GM10847 (cell line): ENCODE measurements at regions not wholly inside any gene's neighbourhood (a gene's known extent, or its start where the extent isn't known, plus 50 kb on each side); places are given as distances from the start of the nearest gene placed in this dataset.

Source experiments
- POLR2A ChIP-seq: IDR thresholded peaks from 2 replicates; pipeline ENCODE4 v1.6.1; 2011; ENCODE audit not compliant: insufficient read length; ENCODE audit errors: extremely low read depth

DNA sequence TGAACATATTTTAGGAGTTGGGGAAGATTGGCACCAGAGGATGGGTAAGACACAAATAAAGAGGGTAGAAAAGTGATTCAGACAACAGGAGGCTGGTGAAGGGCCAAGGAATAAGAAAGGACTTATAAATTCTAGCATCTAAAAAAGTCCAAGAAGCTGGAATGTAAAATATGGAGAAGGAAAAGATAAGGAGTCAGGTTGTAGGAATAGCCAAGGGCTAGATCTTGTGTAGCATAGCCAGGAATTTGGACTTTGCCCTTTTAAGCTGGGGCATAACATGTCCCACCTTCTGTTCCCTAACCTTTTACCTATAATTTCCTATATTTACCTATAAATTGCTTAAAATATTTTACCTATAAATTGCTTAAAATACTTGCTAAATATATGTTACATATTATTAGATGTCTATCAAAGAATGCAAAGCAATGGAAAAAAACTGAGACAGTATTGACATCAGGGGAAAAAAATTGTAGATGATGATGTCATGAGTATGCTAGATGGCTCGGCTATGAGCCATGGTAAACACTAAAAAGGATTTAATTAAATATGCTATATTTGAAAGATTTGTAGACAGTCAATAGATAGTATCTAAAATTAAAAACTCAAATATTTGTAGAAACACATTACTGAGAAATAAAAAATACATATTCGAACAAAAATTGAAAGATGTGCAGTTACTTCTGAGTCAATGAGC lies 99.7 kb upstream of the PLEKHG7 start:
- no peak for TF ChIP-seq POLR2A

DNA sequence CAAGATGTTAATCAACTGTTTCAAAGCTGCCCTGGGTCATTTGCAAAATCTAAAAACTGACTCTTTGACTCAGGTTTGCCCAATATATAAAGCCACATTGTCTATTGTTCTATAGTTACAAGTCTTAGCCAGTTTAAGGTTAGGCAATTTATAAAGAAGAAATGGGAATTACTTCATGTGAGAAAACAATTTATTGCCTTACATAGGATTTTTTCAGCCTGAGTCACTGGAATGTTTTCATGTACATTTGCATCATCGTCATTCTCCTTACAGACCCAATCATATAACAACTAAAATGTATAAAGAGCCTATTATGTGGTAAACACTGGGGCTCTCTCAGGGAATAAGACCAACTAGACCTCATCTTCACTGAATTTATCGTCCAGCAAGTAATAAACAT lies 100.3 kb upstream of the PLEKHG7 start:
- no peak for TF ChIP-seq POLR2A

- no peak for TF ChIP-seq POLR2A
Measured at GRCh38 chr12:92601680-92602079, 101.1 kb upstream of the PLEKHG7 start.

DNA sequence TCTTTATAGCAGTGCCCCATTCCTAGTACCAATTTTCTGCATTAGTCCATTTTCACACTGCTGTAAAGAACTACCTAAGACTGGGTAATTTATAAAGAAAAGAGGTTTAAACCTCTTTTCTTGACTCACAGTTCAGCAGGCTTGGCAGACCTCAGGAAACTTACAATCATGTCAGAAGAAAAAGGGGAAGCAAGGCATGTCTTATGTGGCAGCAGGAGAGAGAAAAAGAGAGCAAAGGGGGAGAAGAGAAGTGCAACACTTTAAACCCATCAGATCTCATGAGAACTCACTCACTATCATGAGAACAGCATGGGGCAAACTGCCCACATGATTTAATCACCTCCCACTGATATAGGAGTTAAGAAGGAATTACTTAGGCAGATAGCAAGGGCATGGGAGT lies 101.6 kb upstream of the PLEKHG7 start:
- TF ChIP-seq POLR2A, result no peak

DNA sequence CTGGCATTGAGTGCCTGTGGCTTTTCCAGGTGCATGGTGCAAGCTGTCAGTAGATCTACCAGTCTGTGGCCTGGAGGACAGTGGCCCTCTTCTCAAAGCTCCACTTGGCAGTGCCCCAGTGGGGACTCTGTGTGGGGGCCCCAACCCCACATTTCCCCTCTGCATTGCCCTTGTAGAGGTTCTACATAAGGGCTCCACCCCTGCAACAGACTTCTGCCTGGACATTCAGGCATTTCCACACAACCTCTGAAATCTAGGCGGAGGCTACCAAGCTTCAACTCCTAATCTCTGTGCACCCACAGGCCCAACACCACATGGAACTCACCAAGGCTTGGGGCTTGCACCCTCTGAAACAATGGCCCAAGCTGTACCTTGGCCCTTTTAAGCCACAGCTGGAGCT lies 102.7 kb upstream of the PLEKHG7 start:
- TF ChIP-seq POLR2A, result no peak

DNA sequence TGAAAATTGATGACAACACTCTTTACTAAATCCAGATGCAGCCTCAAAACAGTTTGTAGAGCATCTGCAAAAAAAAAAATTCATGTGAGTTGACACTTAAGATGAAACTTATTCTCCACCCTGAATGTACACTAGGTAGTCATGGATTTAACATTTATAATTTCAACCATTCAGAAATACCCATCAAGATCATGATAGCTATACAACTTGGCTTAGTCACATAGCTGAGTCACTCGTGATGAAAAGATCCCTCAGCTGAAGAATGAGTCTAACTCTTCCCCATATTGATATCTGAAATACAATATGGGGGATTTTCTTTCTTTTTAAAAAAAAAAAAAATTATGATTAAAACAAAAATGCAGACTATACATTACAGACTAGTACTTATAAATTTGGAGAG lies 104.8 kb upstream of the PLEKHG7 start:
- no peak for TF ChIP-seq POLR2A

DNA sequence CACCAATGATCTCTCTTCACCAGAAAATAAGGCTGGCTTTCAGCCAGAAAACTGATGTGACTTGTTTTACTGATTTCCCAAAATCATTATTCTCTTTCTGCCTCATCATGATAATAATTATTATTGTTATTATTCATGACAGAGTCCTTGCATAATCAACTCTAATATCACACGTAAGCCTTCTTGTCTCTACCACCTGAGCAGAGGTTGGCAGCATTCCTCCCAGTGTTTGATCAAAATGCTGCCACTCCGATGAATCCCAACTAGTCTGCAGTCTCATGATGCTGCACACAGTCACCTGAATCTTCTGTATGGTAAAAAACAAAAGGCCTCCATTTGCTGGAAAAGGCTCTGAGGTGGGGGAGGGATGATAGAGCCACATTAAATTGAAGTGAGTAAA lies 105.7 kb upstream of the PLEKHG7 start:
- no peak for TF ChIP-seq POLR2A

DNA sequence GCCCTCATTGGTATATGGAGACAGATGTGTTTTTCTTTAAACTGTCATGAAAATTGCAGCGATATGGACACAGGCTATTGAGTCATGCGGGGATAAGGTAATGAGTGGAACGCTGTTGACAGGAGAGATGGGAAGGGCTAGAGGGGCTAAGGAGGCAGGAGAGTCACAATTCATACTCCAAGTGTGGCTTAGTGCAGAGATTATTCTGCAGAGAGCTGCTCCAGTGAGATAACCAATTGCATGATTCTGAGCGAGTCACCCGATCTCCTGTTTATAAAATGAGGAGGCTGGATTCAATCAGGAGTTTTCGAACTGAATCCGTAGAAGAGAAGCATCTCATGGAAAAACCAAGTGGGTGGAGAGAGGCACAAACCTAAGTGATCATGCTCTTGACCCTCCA lies 106.4 kb upstream of the PLEKHG7 start:
- no peak for TF ChIP-seq POLR2A

- TF ChIP-seq POLR2A, result no peak
Measured at GRCh38 chr12:92595663-92596062, 107.1 kb upstream of the PLEKHG7 start.

DNA sequence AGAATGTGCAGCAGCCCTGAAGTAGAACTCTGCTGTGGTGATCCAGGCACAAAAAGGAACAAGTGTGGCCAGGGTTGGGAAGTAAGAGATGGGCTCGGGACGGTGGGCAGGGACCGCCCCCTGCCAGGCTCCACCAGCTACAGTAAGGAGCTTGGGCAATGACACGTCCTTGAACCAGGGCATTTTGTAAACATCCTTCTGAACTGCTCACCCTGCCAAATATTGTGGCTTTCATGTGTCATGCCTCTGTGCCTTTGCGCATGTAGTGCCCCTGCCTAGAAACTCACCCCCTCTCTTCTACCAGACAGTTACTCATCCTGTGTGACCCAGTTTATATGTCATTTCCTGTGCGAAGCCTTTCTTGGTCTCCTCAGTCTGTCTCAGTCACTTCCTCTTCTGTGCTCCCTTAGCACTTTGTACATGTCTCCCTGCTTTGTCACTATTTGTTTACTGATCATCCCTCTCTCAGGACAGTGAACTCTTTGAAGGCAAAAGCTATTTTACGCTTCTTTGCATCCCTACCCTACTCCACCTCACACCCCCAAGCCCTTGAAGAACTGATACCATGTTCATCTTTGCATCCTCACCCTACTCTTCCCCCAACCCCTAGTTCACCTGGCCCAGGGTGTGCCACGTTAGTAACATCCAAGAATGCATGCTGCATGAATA lies 108.9 kb upstream of the PLEKHG7 start:
- no peak for TF ChIP-seq POLR2A

- no peak for TF ChIP-seq POLR2A
Measured at GRCh38 chr12:92585115-92585727, 117.6 kb upstream of the PLEKHG7 start.

DNA sequence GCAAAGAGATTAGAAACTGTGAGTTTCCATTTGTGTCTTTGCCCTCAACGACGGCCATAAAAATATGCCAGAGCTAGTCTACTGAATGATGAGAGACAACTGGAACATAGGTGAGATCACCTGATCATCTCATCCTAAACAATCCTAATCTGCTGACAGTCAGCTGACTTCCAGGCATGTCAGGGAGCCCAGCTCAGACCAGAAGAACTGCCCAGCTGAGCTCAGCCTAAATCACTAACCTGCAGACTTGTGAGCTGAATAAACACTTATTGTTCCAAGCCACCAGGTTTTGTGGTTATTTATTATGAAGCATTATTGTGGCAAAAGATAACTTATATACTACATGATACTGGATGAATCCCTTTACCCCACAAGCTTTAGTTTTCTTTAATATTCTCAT lies 118.9 kb upstream of the PLEKHG7 start:
- no peak for TF ChIP-seq POLR2A

DNA sequence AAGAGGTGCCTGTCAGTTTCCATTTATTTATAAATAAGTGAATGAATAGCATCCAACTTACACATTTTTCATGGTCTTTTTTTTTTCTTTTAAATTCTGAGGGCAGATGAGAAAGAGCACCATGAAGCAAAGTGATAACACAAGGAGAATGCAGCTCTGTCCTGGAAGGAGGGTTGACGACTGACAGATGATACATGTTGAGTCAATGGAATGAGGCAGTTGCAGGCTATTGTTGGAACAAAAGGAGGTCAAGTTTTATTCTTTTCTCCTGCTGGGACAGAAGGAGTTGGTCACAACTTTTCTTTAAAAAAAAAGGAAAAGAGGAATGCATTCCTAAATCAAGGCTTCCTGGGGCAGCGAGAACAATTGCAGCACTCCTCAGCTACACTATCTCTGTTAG lies 119.9 kb upstream of the PLEKHG7 start:
- no peak for TF ChIP-seq POLR2A

DNA sequence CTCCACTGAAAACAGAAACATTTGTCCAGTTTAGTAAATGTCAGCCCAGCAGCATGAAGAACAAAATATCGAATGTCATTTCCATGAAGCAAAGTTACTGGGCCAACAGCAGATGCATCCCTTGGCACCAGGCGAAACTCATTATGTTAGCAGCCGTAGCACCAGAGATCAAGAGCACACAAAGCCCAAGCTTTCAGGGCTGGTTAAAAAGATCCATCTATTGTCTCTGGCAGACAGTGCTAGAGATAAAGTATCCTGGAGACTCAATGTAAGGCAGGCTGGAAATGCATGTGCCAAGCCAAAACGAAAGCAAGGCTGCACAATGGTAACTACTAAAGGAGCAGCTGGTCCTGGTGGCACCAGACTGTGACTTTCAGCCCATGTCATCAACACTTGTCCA lies 120.3 kb upstream of the PLEKHG7 start:
- TF ChIP-seq POLR2A, result no peak

DNA sequence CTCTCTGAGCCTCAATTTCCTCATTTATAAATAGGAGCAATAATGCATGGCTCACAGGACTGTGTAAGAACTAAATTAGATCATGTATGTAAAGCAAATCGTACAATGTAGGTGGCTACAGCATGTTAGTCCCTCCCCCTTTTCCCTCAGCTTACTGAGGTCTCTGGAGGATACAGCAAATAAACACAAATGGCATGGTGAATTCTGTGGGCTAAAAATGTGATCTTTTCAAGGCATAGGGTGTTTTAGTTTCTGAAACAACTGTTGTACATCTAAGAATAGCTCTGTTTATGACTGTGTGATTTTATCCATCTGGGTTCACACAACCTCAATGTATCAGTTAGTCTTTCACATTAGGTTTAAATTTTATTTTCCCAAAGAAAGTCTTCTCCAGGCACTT lies 121.2 kb upstream of the PLEKHG7 start:
- no peak for TF ChIP-seq POLR2A

GRCh38 chr12:92574911-92575570 lies 127.7 kb upstream of the PLEKHG7 start:
- no peak for TF ChIP-seq POLR2A
